NCI-H345 treated with DMSO at 0.1 percent for 48 hours (cell line): ENCODE measurements at regions not wholly inside any gene's neighbourhood (a gene's known extent, or its start where the extent isn't known, plus 50 kb on each side); places are given as distances from the start of the nearest gene placed in this dataset.
A peak's percentile ranks its signal among the peaks of the same experiment; 100 is the strongest.

ENCODE experiments used
- DNase-seq: peaks from one replicate; lab custom pipeline; 2025; ENCODE audit not compliant: unreplicated experiment; lab: John Stamatoyannopoulos, UW

DNA sequence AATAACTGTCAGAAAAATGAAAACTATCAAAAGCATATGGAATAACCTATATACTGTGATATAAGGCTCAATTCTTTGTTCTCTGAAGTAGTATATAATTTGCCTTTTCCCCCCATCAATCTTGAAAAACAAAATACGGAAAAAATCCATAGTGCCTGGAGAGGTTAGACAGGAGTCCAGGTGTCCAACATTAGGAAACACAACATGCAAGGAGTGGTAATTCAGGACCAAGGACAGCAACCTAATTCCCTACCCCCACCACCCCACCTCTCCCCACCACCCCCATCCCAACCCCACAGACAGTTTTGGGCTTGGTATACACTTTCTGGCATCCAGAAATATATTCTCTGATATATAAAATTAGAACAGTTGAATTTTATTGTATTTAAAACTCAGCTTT is 55.1 kb upstream of the SLC25A26 start:
- no peak for DNase-seq

DNA sequence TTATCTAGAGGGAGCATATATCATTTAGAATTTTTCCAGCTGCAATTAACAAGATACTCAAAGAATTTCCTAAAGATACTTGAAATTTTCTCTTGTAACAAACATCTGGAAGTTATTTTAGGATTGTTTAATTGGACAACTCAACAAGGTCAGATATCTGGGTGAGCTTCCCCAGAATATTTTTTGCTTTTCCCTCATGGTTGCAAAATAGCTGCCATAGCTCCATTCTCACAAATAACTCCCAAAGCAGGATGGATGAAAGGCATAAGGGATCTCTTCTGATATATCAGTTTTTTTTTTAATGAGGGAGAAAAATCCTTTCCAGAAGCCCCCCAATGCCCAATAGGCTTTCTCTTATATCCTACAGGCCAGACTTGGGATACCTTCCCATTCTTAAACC is 56.6 kb upstream of the SLC25A26 start:
- DNase-seq: no peak

DNA sequence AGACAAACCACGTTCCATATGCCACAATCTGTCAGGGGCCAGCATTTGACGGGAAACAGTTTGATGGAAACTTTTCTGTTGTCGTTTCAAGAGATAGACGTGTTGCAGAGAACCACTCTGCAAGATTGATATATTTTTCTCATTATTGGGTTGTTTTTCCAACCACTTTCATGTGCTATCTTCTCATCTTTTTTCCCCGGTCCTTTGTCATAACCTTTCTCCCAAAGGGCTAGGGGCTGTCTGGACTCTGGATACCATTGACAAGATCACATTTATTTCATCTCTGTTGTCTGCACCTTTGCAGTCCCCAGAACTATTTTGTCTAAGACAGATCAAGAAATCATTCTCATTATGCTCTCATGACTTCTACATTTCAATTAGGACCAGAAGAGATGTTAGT is 57.6 kb upstream of the SLC25A26 start:
- no peak for DNase-seq

DNA sequence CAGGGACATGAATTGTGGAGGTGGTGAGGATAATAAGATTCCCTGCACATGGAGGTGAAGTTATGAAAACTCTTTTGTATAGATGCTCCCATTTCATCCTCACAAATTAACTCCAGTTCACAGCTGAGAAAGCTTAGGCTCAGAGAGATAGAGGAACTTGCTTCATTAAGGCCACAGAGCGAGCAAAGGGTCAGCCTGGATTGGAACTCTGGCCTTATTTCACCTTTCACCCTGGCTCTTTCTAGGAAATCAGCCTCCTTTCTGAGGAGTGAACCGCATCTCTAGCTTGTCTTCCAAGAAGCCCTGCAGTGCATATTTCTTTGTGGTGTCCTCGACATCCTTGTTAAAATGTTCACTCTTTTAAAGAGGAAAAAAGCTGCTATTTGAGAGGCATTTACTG is 58.0 kb upstream of the SLC25A26 start:
- DNase-seq: no peak

GRCh38 chr3:66158933-66159683 is 61.7 kb upstream of the SLC25A26 start:
- DNase-seq: no peak

- DNase-seq: no peak
Observed at GRCh38 chr3:66154444-66154861, 66.3 kb upstream of the SLC25A26 start.

GRCh38 chr3:66153481-66154443 is 67.0 kb upstream of the SLC25A26 start:
- no peak for DNase-seq

DNA sequence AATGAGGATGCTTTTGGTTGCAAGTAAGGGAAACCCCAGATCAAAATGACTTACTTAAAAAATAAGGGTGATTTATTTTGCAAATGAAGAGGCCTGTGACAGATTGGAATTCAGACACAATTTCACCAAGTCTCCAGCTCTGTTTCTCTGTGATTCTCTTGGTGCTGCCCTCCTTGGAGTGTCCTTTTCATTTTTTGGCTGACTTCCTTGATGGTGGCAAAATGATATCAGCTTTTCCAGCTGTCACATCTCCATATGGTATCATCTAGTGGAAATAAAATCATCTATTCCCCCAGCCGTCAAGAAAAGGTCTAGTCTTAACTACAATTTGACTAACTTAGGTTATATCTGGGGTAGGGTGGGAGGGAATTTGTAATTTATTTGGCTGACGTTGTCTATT is 68.5 kb upstream of the SLC25A26 start:
- DNase-seq: no peak

GRCh38 chr3:66150977-66151376 is 69.8 kb upstream of the SLC25A26 start:
- DNase-seq: no peak

DNA sequence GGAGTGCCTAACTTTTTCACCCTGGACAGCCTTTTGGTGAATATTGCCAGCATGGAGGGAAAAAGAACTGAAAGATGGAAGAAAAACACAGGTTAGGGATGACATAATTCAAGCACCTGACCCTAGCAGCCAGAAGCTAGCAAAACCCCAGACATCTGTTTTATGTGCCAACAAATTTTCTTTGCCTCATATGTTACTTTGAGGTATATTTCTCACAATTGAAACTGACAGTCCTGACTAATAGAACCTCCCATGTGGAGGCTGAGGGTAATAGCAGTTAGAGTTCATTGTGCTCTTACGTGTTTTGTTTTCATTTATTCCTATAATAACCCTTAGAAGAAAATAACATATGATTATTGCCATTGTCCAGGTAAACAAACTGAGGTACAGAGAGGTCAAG is 71.5 kb upstream of the SLC25A26 start:
- DNase-seq: no peak

DNA sequence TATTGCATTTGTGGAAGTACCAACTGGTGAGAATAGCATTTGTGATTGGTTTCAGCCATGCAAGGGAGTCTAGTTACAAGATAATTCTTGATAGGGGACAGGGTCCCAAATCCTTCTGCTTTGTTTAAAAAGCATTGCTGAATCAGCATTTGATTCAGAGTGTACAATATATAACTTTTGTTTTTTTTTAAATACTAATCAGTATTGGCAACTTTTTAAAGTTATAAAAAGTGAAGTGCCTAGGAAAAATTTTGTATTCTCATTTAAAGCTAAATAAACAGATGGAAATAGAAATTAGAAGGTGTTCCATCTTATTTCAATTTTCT is 75.4 kb upstream of the SLC25A26 start:
- no peak for DNase-seq

GRCh38 chr3:66144568-66145407 is 76.0 kb upstream of the SLC25A26 start:
- DNase-seq: no peak

DNA sequence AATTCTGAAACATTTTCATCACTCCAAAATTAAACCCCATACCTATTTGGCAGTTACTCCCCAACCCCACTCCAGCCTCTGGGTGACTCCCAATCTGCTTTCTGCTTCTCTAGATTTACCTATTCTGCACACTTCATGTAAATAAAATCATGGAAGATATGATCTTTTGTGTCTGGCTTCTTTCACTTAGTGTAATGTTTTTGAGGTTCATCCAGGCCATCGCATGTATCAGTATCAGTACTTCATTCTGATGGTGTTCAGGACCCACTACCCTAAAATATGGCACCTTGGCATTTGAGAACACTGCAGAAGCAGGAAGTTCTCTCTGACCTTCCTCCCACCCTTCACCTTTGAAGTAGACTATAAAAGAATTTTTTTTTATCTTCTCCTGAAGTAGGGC is 78.7 kb upstream of the SLC25A26 start:
- DNase-seq: no peak

DNA sequence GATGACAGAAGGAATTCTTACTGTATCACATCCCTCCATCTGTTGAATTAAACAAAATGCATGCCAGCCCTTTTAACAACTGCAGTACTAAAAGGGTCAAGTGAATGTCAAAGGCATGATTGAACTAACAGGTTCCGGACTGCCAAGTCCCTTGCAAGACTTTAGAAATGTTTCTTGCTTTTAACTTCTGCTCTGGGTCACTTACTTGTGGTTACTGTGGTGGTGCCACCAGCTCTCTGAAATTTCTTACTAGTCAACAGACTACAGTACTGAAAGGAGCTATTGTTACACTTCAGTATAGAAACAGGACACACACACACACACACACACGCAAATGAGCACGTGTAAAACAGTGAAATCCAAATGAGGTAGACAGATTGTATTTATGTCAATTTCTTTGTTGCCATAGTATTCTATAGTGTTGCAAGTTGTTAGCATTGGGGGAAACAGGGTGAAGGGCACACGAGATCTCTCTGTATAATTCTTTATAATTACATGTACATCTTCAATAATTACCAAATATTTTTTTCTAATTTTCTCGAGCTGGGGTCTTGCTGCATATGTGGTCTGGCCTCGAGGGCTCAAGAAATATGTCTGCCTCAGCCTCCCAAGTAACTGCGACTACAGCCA is 79.9 kb upstream of the SLC25A26 start:
- no peak for DNase-seq

DNA sequence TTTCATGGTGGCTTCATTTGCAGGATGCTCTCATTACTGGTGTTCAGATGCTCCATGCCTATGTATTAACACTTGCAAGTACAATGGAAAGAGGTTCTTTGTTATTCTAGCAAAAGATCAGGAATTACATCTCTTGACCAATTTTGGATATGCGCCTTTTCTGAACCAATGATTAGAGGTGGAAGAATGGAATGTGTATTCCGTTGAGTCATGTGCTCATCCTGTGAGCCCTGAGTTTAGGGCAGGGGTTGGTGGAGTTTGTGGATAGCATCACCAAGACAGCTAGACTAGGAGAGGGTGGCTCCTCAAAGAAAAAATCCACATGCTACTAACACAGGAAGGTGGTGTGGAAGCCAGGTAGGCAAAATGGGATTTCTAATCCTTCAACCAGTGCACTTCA is 80.7 kb upstream of the SLC25A26 start:
- no peak for DNase-seq

DNA sequence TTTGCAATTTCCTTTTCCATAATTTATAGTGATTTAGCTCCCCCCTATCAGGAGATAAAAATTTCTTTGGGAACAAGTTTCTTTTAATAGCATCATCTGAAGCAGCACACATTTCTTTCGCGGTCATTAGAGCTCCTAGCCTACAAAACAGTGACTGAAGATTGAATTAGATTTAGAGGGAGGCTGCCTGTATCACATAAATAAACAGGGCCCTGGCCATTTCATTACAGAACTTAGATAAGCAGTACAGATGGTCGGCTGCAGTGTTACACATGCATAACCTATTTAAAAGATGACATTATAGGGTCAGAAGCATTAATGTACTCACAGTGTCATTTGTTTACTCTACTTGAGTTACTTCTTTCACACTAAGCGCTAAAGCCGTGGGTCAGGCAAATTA is 81.4 kb upstream of the SLC25A26 start:
- DNase-seq: no peak

- DNase-seq: peak; percentile 19
Observed at GRCh38 chr3:66138336-66139313, 82.2 kb upstream of the SLC25A26 start.

DNA sequence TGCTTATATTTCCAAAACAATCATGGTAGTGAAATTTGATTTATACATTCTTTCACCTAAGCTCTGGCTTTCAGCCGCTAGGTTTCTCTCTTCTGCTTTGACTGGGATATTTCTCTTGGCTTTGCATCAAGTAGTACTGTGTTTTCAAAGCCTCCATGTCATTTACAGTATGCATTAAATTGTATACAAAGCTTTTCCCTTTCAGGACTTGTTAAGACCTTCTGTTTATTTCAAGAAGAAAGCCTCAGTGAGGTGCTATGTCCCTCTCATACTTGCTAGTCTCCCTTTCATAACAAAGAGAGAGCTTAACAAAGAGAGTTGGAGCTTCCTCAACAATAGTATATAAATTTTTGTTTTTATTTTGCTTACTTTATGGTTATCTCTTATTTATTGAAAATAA is 84.2 kb upstream of the SLC25A26 start:
- DNase-seq: no peak

DNA sequence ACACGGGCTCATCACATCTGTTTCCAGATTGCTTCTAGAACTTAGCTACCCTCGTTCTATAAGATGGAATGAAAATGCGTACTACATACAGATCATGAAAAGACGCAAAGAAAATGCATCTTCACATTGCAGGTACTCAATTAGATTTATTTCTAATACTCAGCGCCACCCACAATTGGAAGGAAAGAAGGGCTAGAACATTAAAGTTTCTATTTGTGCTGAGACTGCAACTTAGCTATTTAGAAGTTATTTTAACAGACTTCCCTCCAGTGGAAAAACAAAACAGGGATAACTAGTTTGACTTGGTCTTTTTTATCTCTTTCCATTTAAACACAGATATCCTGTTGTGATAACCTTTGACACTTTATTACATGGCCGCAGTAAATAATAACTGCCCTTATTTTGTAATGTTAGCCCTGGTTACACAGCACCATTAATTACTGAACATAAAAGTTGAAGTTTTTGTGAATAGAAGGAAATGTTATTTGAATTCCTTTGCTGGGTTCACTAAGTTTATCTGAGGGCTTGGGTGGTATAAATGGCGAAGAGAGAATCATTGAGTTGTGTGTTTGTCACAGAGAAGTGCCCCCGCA is 86.9 kb upstream of the SLC25A26 start:
- no peak for DNase-seq
